ENCODE measurements at regions not wholly inside any gene's neighbourhood (a gene's known extent, or its start where the extent isn't known, plus 50 kb on each side); places are given as distances from the start of the nearest gene placed in this dataset.

- no peak for ATAC-seq
- intact Hi-C loops (cut with DNase I): no loop called here
- no peak overlapping the region for H3K27ac ChIP-seq (ENCODE audit: low read length)
Measured at GRCh38 chr7:88386665-88387156, 80.0 kb upstream of the STEAP4 start.

GRCh38 chr7:88377434-88377833 lies 70.7 kb upstream of the STEAP4 start:
- H3K27ac ChIP-seq (ENCODE audit: low read length): no peak overlapping the region
- no peak for ATAC-seq
- intact Hi-C loops (cut with DNase I): no loop called here

More at GRCh38 chr7:88386665-88387156, 80.0 kb upstream of the STEAP4 start:
- 69% methylated on average over 3 of the region's 3 CpGs for WGBS
- Histone ChIP-seq H3K27me3 (ENCODE audit: control insufficient read depth, insufficient read depth) (no peaks in the 10 kb centered on the region), H3K4me1 (ENCODE audit: control insufficient read depth, insufficient read depth, low read length) (no peaks in the 10 kb centered on the region), H3K4me3 (ENCODE audit: low read length) (no peak overlapping the region), H3K9me3 (ENCODE audit: control insufficient read depth, low read length) (no peaks in the 10 kb centered on the region)
- DNase-seq: no peak

DNA sequence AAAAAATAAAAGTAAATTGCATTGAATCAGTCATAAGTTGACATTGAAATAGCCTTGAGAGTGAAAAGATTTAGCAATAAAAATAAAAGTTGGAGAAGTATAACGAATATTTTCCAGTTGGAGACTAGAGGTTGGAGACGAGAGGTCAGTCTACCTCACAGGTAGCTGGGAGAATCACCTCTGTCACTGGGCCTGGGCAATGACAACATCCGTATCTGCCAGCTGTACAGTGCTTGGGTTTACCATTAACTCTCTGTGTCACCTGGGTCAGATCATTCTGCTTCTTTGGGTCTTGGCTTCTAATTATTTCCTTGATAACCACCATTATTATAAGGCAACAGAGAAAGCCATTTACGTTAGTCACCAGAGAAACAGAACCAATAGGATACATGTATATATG lies 62.0 kb upstream of the STEAP4 start:
- intact Hi-C loops (cut with DNase I): no loop called here
- H3K4me1 ChIP-seq (ENCODE audit: control insufficient read depth, insufficient read depth, low read length): no peaks in the 10 kb centered on the region
- WGBS: 87% methylated on average over 4 of the region's 4 CpGs
- no peaks in the 10 kb centered on the region for H3K27me3 ChIP-seq (ENCODE audit: control insufficient read depth, insufficient read depth)
- H3K4me3 ChIP-seq (ENCODE audit: low read length): no peak overlapping the region
- DNase-seq (no peak), ATAC-seq (no peak)
- H3K9me3 ChIP-seq (ENCODE audit: control insufficient read depth, low read length): no peaks in the 10 kb centered on the region
- no peak overlapping the region for H3K27ac ChIP-seq (ENCODE audit: low read length)

More at GRCh38 chr7:88377434-88377833, 70.7 kb upstream of the STEAP4 start:
- no peak for DNase-seq
- WGBS: 52% methylated on average over 1 of the region's 1 CpG
- no peak overlapping the region for H3K4me3 ChIP-seq (ENCODE audit: low read length)
- H3K4me1 ChIP-seq (ENCODE audit: control insufficient read depth, insufficient read depth, low read length): no peaks in the 10 kb centered on the region
- H3K27me3 ChIP-seq (ENCODE audit: control insufficient read depth, insufficient read depth): no peaks in the 10 kb centered on the region
- no peaks in the 10 kb centered on the region for H3K9me3 ChIP-seq (ENCODE audit: control insufficient read depth, low read length)

DNA sequence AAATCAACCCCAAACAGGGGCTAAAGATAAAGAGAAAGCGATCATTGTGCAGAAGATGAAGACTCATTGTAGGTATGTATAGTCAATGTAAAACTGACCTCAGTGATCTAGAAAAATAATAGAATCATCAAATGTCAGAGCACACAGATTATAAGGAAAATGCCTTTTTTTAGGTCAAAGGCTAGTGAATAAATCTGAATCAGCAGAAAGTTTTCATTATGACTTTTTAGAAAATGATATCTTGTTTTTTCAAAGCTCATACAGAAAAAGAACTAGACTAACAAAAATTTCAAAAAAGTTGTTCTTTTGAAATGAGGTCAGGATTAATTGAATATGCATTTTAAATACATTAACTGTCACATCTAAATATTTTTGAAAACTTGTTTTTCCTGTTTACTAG lies 60.2 kb upstream of the STEAP4 start:
- H3K4me3 ChIP-seq (ENCODE audit: low read length): no peak overlapping the region
- DNase-seq (no peak), ATAC-seq (no peak)
- no peaks in the 10 kb centered on the region for H3K4me1 ChIP-seq (ENCODE audit: control insufficient read depth, insufficient read depth, low read length)
- 90% methylated on average over 1 of the region's 1 CpG for WGBS
- no peaks in the 10 kb centered on the region for H3K9me3 ChIP-seq (ENCODE audit: control insufficient read depth, low read length)
- H3K27me3 ChIP-seq (ENCODE audit: control insufficient read depth, insufficient read depth): no peaks in the 10 kb centered on the region
- intact Hi-C loops (cut with DNase I): no loop called here
- H3K27ac ChIP-seq (ENCODE audit: low read length): no peak overlapping the region

- 81% methylated on average over 2 of the region's 2 CpGs for WGBS
- ATAC-seq (no peak), DNase-seq (no peak)
- H3K27ac ChIP-seq (ENCODE audit: low read length): no peak overlapping the region
- no peaks in the 10 kb centered on the region for H3K27me3 ChIP-seq (ENCODE audit: control insufficient read depth, insufficient read depth)
- no peaks in the 10 kb centered on the region for H3K4me1 ChIP-seq (ENCODE audit: control insufficient read depth, insufficient read depth, low read length)
- no peaks in the 10 kb centered on the region for H3K9me3 ChIP-seq (ENCODE audit: control insufficient read depth, low read length)
- intact Hi-C loops (cut with DNase I): no loop called here
- H3K4me3 ChIP-seq (ENCODE audit: low read length): no peak overlapping the region
Measured at GRCh38 chr7:88363869-88364268, 57.2 kb upstream of the STEAP4 start.

GRCh38 chr7:88363249-88363648 lies 56.6 kb upstream of the STEAP4 start:
- no peaks in the 10 kb centered on the region for H3K9me3 ChIP-seq (ENCODE audit: control insufficient read depth, low read length)
- no peak overlapping the region for H3K27ac ChIP-seq (ENCODE audit: low read length)
- H3K4me1 ChIP-seq (ENCODE audit: control insufficient read depth, insufficient read depth, low read length): no peaks in the 10 kb centered on the region
- intact Hi-C loops (cut with DNase I): no loop called here
- no peak overlapping the region for H3K4me3 ChIP-seq (ENCODE audit: low read length)
- no peaks in the 10 kb centered on the region for H3K27me3 ChIP-seq (ENCODE audit: control insufficient read depth, insufficient read depth)
- ATAC-seq (no peak), DNase-seq (no peak)
- WGBS: 87% methylated on average over 7 of the region's 7 CpGs

DNA sequence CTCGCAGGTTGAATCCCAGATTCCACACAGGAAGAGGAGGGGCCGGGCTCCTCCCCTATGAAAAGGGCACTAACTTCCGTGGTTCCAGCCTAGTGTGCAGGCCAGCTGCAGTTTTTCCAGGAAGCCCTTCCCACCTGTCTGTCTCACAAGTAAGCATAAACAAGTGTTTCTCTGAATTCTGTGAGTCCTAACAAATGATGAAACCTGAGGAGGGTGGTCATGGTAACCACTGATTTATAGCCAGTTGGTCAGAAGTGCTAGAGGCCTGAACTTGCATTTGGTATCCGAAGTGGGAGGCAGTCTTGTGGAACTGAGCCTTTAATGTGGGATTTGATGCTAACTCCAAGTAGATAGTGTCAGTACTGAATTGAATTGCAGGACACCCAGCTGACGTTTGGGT lies 54.7 kb upstream of the STEAP4 start:
- Histone ChIP-seq H3K27me3 (ENCODE audit: control insufficient read depth, insufficient read depth) (no peaks in the 10 kb centered on the region), H3K4me1 (ENCODE audit: control insufficient read depth, insufficient read depth, low read length) (no peaks in the 10 kb centered on the region), H3K4me3 (ENCODE audit: low read length) (no peak overlapping the region), H3K9me3 (ENCODE audit: control insufficient read depth, low read length) (no peaks in the 10 kb centered on the region), H3K27ac (ENCODE audit: low read length) (no peak overlapping the region)
- ATAC-seq (no peak), DNase-seq (no peak)
- intact Hi-C loops (cut with DNase I): no loop called here
- 65% methylated on average over 5 of the region's 5 CpGs for whole genome bisulfite sequencing

GRCh38 chr7:88358881-88359280 lies 52.2 kb upstream of the STEAP4 start:
- no peaks in the 10 kb centered on the region for H3K4me1 ChIP-seq (ENCODE audit: control insufficient read depth, insufficient read depth, low read length)
- ATAC-seq: no peak
- no peak for DNase-seq
- H3K27ac ChIP-seq (ENCODE audit: low read length): no peak overlapping the region
- H3K9me3 ChIP-seq (ENCODE audit: control insufficient read depth, low read length): no peaks in the 10 kb centered on the region
- 96% methylated on average over 2 of the region's 2 CpGs for WGBS
- intact Hi-C loops (cut with DNase I): loop anchor here in 2 of 4 donors (5.0 to 10.0 kb wide), 2 partner anchors 112 to 114 kb away; no protein-coding TSS in a partner anchor
- no peak overlapping the region for H3K4me3 ChIP-seq (ENCODE audit: low read length)
- no peaks in the 10 kb centered on the region for H3K27me3 ChIP-seq (ENCODE audit: control insufficient read depth, insufficient read depth)

DNA sequence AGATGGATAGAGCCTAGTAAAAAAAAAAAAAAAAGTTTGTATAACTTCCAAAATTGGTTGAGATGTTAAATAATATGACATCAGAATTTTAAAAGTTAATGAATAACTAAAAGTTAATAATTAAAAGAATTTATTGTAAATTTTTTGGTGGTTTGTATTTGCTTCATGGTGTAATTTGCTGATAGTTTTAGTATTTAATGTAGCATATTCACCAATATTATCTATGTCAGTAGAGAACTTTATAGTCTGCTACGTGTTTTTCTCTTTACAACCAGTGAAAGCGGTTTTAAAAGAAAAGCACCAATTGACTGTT lies 51.8 kb upstream of the STEAP4 start:
- ATAC-seq: no peak
- Histone ChIP-seq H3K4me3 (ENCODE audit: low read length) (no peak overlapping the region), H3K27ac (ENCODE audit: low read length) (no peak overlapping the region), H3K9me3 (ENCODE audit: control insufficient read depth, low read length) (no peaks in the 10 kb centered on the region), H3K4me1 (ENCODE audit: control insufficient read depth, insufficient read depth, low read length) (no peaks in the 10 kb centered on the region), H3K27me3 (ENCODE audit: control insufficient read depth, insufficient read depth) (no peaks in the 10 kb centered on the region)
- WGBS: 91% methylated on average over 2 of the region's 2 CpGs
- no peak for DNase-seq
- intact Hi-C loops (cut with DNase I): loop anchor here in 2 of 4 donors (5.0 to 10.0 kb wide), 2 partner anchors 111 to 114 kb away; no protein-coding TSS in a partner anchor

DNA sequence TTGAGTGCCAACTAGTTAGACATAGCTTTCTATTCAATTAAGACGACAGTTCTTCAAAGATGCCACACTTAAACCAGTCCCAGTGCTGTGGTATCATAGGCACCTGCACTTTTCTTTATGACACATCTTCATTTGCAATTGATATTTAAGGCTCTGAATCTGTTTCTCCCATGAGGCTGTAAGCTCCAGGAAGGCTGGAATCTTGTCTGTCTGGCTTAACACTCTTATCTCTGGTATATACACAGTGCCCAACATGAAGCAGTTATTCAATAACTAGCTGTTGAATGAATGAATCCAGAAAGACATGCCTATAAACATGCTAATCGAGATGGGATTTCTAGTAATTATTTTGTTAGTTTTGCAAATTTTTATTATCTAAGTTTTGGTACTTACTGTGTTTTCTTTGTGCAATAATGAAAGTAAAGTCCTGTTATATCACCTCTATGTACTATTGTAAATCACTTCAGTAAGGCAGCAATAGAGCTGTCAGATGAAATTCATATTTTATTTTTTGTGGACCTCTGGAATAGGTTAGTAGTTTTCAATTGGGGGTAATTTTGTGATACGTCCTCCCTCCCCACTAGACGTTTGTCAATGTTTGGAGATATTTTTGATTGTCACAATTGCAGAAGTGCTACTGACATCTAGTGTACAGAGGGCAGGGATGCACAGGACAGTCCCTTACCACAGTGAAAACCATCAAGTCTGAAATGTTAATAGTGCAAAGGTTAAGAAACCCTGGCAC lies 51.3 kb upstream of the STEAP4 start:
- ATAC-seq (peak; percentile 74 to 89), DNase-seq (no peak)
- Histone ChIP-seq H3K27me3 (ENCODE audit: control insufficient read depth, insufficient read depth) (no peaks in the 10 kb centered on the region), H3K27ac (ENCODE audit: low read length) (no peak overlapping the region), H3K4me1 (ENCODE audit: control insufficient read depth, insufficient read depth, low read length) (no peaks in the 10 kb centered on the region), H3K4me3 (ENCODE audit: low read length) (peak overlapping the region; percentile 28), H3K9me3 (ENCODE audit: control insufficient read depth, low read length) (no peaks in the 10 kb centered on the region)
- intact Hi-C loops (cut with DNase I): loop anchor here in 3 of 4 donors (2.0 to 10.0 kb wide), 3 partner anchors 111 to 115 kb away; no protein-coding TSS in a partner anchor
- WGBS: 30% methylated on average over 4 of the region's 4 CpGs

GRCh38 chr7:88357294-88357693 lies 50.6 kb upstream of the STEAP4 start:
- ATAC-seq: peak; percentile 62 to 67
- Histone ChIP-seq H3K27ac (ENCODE audit: low read length) (no peak overlapping the region), H3K27me3 (ENCODE audit: control insufficient read depth, insufficient read depth) (no peaks in the 10 kb centered on the region), H3K9me3 (ENCODE audit: control insufficient read depth, low read length) (no peaks in the 10 kb centered on the region), H3K4me1 (ENCODE audit: control insufficient read depth, insufficient read depth, low read length) (no peaks in the 10 kb centered on the region), H3K4me3 (ENCODE audit: low read length) (no peak overlapping the region)
- DNase-seq: peak; percentile 13 to 49 (median 37)
- WGBS: 38% methylated on average over 1 of the region's 1 CpG
- intact Hi-C loops (cut with DNase I): loop anchor here in 3 of 4 donors (2.0 to 10.0 kb wide), 3 partner anchors 110 to 114 kb away; no protein-coding TSS in a partner anchor
